GM21529 (cell line): ENCODE measurements at regions not wholly inside any gene's neighbourhood (a gene's known extent, or its start where the extent isn't known, plus 50 kb on each side); places are given as distances from the start of the nearest gene placed in this dataset.

Source experiments
- ATAC-seq: cut with Tn5 transposase; IDR thresholded peaks from one replicate; pipeline ENCODE4 v1.9.1; 2021; ENCODE audit not compliant: unreplicated experiment

DNA sequence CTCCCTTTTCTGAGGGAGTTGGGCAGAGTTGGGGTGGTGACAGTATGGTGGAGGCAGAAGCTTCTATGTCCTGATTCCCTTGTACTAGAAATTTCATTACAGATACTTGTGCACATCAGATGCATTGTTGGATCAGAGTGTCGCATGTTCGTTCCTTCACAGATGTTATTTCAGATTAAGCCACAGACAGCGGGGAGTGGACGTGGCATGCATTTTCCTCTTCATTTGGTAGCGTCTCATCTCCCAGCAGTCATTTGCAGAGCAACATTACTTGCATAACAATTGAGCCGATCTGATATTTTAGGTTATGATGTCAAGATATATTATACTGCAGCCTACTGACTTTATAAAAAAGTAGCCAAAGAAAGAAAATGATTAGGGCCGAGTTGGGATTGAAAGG is 261.6 kb upstream of the SASH1 start:
- no peak for ATAC-seq

DNA sequence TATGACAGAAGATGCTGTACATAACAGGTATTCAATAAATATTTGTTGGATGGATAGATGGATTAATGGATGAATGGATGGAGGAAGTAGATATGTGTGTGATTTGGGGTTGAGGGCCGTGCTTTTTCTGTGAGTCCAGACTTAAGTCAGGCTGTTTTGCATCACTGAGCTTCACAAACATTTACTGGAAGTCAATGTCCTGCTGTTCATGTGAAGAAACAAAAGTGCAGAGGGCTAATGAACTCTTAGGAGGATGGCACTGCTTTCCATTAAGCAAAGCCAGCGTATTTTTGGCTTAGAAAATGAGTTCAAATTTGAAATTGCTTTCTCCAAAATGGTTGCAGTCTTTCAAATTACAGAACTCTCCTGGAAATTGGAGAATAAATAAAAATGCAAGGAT is 260.6 kb upstream of the SASH1 start:
- no peak for ATAC-seq

DNA sequence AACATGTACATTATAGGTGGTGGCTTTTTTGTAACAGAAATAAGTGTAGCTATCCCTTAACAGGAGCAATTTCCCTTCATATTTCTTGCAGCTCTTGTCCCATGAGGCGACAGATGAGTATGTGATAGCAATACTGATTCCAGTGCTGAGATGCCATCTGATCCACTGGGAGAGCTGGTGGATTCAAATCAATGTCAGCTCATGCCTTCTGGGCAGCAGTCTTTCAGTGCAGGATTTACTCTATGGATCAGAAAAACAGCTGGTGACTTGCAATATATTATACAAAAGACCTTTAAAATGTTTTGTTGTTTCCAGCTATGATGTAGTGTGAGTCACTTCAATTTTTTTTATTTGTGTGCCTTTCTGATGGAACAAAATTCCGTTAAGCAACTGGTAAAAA is 259.9 kb upstream of the SASH1 start:
- no peak for ATAC-seq

DNA sequence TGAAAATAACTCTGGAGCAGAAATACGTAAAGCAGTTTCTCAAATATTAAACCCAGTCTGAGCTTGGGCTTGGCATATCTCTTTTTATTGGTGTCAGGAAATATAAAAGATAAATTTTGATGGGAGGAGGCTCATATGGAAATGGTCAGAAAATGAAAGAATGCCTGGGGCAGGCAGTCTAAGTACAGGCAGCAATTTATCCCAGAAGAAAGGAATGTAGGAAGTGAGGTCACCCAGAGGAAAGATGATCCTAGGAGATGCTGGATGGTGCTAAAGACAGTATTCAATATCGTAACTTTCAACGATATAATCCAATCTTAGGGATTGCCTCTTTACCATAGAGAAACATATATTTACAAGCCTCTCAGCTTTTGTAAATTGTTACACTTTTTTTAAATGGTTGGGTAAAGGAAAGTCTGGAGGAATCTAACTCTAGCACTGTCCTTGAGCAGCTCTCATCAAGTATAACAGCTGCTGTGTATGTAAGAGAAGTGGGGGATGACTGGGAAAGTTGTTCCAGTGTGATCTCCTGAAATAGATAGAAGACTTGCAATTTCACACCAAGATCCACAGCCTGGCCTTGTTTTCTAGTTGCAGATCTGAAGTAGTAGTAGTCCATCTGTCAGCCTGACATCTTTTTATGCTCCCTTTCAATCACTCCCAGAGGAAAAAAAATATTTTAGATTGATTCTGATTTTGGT is 256.9 kb upstream of the SASH1 start:
- no peak for ATAC-seq

DNA sequence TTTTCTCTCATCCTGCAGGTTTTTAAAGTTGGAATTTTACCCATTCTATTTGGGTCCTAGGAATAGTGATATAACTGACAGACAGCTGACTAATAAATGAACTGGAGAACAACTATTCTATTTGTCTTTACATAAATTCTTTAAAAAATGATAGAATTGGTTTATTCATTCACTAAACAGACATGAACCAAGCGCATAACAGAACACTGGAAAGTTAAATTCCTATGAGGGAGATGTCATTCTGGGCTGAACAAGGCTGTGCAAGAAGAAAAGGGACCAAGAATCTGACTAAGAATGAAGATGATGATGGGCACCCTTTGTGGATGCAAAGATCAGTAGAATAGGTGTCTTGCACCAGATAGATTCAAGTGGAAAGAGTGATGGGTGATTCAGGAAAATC is 256.3 kb upstream of the SASH1 start:
- no peak for ATAC-seq

DNA sequence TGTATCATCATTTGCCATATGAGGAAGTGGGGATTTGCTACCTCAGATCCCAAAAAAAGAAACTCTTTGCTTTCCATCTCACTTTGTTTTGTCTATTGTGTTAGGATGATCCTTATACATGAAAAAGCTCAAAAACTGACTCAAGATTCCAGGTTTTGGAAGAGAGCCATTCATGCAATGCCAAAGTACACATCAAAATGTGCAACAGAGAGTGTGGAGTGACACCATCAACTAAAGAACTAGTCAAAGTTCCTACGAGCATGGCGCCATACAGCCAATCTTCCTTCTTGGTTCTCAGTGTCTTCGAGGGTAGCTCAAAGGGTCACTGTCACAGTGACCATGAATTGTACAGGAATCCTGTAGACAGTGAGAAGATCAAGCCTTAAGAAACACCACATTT is 255.8 kb upstream of the SASH1 start:
- ATAC-seq, result no peak

DNA sequence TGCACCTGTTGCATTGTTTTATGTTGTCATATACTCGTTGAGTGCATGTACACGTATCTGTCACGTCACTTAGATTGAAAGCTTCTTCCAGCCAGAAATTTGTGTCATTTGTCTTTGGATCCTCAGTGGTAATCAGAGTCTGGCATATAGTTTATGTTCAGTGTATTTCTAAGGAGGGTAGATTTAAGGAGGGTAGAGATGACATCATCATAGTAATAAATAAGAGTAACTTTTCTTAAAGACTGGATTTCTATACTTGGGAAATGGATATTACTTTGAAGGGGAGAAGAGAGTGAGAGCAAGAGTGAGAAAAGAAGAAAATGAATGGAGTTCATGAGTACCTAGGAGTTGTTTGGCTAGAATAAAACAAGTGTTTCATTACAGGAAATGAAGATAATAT is 255.0 kb upstream of the SASH1 start:
- ATAC-seq, result no peak

DNA sequence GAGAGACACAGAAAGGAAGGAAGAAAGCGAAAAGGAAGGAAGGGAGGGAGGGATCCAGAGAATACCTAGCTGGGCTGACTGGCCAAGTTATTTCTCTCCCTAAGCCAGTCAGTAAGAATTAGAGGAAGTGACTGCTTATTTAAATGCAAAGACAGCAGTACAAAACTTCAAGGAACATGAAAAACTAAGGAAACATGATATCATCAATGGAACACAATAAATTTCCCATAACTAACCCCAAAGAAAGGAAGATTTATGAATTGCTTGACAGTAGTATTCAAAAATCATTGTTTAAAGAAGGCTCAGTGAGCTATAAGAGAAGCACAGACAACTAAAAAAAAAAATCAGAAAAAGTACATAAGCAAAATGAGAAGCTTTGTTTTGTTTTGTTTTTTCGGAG is 252.3 kb upstream of the SASH1 start:
- ATAC-seq, result no peak

DNA sequence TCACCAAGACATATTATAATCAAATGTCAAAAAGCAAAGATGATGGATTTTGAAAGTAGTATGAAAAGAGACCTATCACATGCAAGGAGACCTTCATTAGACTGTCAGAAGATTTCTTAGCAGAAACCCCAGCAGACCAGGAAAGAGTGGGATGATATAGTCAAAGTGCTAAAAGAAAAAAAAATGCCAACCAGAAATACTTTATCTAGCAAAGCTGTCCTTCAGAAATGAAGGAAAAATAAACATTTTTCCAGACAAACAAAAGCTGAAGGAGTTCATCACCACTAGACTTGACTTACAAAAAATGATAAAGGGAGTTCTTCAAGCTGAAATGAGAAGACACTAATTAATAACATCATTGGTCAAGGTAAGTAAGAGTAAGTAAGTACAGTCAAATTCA is 251.2 kb upstream of the SASH1 start:
- ATAC-seq, result no peak

DNA sequence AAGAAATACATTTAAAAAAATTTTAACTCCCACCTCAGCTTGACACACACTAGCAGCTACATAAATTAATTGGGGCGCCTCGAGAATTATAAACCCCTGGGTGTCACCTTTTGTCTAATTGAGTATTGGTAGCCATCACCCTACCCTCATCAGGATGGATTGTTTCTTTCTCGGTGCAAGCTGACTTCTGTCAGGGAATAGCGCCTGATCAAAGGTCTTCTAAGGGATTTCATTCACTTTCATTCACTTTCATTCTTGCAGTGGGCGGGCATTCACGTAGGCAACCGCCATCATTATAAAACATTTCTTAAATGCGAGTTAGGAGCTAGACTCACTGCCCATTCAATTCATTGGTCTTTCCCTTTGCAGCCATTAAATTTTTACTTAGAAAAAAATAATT is 239.2 kb upstream of the SASH1 start:
- ATAC-seq, result no peak

DNA sequence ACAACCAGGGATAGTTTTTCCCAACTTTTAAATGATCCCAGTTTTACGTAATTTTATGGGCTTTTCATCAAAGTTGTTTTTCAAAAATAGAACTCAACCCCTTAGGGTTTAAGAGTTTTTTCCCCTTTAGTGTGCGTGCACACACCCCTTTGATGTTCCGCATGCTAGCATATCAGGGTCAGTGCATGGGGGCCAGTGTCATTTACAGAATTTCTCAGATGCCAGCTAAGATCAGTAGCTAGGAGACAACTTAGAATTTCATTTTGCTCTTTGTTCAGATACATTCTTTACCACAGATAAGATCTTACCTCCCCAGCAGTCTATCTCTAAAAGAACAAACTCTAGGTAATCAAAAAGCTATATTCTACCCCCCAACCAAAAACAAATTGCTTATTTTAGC is 238.5 kb upstream of the SASH1 start:
- no peak for ATAC-seq

DNA sequence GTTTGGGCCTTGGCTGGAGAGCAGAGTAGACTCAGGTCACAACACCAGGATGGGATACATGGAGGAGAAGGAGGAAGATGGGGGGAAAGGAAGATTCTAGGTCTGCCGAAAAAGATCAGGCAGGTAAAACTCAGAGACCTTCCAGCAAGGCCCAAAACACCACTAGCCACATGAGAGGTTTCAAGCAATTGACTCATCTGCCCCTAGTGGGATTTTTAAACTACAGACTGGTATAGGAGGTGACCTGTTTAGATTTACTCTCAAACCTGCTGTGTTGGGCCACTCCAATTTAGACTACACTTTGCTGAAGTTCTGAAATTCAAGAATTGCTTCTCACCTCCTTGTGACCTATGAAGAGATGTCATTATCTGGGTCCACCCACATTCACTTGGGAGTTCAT is 236.9 kb upstream of the SASH1 start:
- no peak for ATAC-seq

DNA sequence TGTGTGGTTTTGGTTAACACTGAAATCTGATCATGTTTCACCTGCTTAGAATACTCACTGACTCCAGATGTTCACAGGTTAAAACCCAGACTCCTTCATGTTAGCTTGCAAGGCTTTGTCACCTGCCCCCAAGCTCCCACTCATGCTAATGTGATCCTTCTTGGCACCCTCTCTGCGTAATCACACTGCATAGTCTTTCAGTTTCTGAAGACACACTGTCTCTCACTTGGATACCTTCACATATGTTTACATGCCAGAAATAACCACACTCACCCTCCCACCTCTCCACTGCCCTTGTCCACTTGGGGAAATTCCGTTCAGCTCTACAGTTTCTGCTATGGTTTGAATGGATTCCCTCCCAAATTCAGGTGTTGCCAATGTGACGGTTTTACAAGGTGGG is 234.7 kb upstream of the SASH1 start:
- ATAC-seq, result no peak

DNA sequence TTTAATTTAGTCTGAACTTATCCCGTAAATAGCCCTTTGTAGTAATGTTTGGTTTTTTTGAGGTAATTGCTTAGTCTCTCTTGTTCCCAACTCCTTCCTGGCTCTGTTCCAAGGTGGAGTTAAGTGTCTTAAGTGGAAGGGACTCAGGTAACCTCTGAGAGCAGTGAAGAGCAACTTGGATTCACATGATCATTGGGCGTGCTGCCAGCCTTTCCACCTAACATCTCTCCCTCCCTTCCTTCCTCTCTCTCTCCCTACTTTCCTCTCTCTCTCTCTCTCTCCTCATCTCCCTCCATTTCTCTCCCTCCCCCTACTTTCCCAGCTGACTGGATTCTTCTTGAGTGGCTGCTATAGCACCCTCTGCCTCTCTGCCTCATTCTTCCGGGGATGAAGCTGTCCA is 232.9 kb upstream of the SASH1 start:
- ATAC-seq, result no peak

DNA sequence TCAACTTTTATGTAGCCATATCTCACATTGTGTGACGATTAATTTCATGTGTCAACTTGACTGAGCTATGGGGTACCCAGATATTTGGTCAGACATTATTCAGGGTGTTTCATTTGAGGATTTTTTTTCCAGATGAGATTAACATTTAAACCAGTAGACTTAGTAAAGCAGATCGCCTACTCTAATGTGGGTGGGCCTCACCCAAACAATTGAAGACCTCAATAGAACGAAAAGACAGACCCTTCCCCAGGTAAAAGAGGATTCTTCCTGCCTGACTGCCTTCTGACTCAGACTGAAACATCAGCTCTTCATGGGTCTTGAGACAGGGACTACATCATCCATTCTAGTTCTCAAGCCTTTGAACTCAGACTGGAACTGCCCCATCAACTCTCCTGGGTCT is 231.7 kb upstream of the SASH1 start:
- ATAC-seq, result no peak

DNA sequence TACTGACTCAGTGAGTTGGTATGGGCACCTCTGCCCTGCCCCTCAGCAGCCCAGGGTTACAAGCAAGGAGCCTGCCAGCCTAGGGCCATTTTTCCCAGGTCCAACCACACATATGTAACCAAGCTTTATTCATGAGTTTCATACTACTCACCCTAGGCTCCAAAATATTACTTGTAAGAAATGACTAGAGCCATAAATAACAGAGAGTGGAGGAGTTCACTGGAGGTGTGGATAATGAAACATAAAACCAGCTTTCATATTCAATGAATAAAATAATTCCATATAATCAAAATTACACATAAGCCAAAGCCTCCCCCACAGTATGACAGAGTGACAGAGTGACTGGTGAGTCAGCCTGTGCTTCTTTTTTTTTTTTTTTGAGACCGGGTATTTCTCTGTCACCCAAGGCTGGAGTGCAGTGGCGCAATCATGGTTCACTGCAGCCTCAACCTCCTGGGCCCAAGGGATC is 229.8 kb upstream of the SASH1 start:
- no peak for ATAC-seq

DNA sequence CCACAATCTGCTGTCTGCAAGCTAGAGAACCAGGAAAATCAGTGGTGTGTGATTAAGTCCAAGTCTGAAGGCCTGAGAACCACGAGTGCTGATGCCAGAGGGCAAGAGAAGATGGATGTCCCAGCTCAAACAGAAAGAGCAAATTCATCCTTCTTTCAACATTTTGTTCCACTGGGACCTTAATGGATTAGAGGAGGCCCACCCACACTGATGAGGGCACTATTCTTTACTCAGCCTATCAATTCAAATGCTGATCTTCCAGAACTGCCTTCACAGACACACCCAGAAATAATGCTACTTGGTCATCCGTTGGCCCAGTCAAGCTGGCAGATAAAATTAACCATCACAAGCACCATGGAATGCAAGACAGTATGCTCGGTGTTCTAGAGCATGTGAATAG is 226.6 kb upstream of the SASH1 start:
- ATAC-seq, result no peak

DNA sequence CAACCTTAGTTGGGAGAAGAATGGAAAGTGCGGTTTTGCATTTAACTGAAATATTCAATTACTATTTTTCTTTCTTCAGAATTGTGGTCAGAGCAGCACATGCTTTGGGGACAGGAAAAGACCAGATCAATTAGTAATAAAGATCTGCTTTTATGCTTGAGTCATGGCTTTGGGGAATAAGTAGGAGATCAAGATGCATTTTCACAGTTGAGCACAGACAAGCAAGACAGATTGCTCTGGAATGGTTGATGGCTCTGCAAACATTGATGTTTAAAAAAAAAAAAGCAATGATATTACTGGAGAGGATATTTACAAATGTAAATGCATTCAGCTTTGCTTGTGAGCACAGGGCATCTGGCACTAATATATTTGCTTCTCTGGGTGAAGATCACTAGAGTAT is 224.4 kb upstream of the SASH1 start:
- no peak for ATAC-seq

DNA sequence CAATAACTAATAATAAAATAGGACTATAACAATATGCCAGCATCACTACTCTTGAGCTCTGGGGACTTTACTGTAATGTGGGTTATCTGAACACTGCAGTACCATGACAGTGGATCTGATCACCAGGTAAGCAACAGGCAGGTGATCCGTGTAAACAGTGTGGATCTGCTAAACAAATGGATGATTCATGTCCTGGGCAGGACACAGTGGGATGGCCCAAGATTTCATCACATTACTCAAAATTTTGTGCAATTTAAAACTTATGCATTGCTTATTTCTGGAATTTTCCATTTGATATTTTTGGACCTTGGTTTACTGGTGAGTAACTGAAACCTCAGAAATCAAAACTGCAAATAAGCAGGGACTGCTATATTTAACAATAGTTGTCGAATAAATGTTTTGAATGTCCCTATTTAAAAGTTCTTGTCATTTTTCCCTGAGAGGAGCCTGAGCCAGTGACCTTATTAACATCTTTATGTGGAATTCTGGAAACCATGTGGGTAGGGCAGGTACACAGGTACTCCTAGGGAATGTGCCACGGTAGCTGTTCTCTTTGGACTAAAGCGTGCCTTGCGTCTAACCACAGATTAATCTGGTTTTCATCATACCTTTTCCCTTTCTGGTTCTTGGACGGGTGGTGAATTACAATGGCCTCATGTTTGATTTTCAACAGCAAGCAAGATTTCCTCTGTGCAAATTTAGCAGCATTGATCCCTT is 214.5 kb upstream of the SASH1 start:
- no peak for ATAC-seq

DNA sequence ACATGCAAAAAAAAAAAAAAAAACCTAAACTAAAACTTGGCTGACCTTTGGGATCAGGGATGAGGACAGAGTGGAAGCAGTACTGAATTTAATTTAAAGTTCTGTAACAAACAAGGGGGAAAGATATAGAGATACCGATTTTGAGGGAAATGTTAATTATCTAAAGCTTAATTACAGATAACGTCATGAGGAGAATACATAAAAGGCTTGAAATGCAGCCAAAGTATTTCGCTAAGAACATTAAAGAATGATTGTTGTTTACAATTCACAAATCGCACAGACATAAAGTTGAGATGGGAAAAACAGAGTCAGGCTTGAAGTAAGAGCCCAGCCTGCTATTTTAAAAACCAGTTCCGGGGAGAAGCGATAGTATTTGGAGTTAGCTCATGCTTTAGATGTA is 208.0 kb upstream of the SASH1 start:
- no peak for ATAC-seq

DNA sequence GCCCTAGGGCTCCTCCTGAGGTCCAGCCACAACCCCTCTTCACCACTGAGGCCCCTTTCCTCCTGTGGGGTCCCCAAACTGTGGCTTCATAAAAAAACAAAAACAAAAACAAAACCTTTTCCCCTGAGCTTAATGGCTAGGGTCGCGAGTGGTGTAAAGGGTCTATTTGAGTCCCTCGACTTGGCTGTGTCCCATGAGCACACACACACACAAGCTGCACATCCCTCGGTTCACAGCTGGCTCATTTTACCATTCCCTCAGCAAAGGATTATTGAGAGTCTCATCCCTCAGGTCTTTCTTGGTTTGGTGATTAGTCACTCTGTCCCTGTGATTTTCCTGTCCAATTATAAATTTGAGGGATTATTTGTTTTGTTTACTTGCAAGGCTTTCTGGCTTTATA is 206.1 kb upstream of the SASH1 start:
- no peak for ATAC-seq

DNA sequence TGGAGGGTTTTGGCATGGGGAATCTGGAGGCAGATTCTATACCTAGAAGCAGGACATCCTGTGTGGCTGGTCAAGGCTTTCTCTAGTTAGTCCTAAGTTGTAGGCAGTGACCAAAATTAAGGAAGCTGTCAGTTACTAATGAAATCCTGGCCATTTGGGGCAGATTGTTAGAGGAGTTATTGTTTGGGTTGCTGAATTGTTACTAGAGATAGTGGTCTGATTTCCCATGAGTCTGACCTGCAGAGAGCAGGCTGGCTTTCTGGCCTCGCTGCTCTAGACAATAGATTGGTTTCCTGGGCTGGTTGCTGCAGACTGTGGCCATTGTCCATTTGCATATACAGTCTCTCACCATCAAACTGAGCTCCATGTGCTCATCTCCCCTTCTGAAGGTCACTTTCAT is 205.0 kb upstream of the SASH1 start:
- no peak for ATAC-seq

DNA sequence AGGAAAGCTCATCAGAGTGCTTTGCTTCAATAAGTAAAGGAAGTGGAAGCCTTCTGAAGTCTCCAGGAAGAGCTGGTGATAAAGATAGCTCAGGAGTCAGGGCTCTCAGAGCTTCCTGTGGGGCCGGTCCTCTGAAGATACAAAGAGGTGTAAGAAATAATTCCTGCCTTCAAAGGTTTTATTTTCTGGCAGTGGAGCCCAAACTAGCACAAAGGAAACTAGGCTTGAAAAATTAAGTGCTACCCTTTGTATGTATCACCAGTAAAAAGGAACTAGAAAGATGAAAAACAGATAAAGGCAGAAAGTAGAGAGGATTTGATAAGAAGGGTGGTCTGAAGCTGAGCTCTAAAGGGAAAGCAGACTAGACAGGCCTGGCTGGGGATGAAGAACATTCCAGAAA is 204.1 kb upstream of the SASH1 start:
- no peak for ATAC-seq
